ENCODE measurements at regions not wholly inside any gene's neighbourhood (a gene's known extent, or its start where the extent isn't known, plus 50 kb on each side); places are given as distances from the start of the nearest gene placed in this dataset.

DNA sequence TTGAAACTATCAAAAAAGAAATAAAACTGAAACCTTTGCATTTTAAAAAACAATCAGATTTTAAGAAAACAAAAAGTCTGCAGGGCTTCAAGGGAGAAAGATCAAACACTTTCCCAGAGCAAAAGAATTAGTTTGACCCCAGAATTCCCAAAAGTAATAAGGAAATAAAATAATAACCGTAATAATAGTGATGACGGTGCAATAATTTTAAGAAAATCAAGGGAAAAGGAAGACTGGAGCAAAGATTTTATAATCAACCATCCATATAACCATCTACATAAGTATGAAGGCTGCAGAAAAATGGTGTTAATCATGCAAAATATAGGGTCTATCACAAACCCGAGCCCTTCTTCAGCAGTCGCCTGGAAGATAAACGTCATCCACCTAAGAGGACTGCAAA, 634.8 kb downstream of the GALR1 start:
- no peak for DNase-seq
- intact Hi-C loops (cut with DNase I) = no loop called here

DNA sequence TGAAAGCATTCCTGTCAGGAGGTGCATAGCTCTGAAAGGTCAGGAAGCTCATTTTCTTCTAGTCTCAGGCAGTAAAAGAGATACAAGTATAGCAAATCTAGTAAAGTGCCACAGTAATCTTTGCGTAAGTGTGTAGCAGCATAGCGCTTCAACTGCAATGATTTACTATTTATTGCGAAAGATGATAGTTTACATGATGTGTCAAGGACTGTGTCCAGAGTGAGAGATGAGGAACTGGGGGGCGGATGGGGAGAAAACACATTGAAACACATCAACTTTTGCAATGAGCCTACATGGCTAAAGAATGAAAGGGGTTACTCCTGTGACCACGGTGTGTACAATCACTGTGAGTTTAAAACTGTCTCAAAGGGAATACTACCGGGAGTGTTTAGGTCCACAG, 644.4 kb downstream of the GALR1 start:
- no peak for DNase-seq
- intact Hi-C loops (cut with DNase I) = no loop called here

DNA sequence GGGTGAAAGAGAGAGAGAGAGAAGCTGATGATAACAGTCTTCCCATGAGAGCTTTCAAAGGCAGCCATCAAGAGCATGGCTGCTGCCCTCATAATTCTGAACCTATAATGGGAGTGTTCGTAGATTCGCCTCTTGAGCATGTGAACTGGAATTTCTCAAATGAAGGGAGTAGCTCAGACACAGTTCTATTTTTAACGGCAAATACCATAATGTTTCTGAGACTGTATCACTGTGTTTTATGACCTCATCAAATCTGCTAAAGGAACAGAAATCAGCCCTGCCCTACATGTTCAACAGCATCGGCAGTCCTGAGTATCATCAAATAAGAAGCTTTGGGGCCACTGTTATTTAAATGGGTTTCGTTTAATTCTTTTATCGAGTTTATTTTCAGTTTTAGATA, 645.6 kb downstream of the GALR1 start:
- no peak for DNase-seq
- intact Hi-C loops (cut with DNase I) = no loop called here

DNA sequence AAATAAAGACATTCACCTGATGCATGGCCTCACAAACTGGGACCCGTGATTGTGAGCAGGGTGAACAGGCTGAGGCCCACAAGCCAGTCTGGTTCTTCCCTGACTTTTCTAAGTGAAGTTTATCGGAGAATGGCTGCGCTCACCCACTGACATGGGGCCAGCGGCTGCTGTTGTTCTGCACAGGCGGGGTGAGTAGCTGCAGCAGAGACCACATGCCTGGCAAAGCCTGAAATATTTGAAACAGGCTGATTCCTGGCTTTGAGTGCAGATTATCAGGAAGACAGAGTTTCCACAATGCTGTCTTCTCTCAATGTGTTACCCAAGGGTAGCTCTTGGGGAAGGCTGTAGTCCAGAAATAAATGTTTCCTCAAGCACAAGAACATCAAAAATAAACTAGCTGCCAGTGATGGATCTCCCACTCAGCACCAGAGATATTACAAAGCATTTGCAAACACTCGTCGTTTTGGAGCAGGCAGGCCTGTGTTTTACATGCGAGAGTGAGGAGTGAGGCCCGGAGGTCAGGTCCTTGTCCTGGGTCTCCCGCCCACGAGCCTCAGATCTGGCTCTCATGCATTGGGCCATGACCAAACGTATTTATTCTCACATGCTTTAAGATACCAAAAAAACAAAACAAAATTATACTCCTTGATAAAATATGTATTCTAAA, 647.1 kb downstream of the GALR1 start:
- intact Hi-C loops (cut with DNase I) = no loop called here
- no peak for DNase-seq

DNA sequence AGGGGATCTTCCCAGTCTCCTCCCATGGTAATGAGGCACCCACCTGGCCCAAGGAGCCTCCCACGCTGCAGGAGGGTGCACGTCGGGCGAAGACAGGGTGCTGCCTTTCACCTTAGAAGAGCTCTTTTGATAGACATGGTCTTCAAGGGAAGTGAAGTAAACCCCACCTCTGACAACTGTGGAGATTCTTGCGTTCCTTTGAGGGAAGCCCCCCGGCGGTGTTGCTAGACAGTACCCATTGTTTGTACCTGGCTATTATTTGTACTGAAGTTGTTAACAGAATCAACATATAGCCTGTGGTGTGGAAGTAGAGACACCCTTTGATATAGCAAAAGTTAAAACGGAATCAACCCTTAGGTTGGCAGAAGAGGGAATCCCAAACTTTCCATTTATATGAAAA, 648.0 kb downstream of the GALR1 start:
- intact Hi-C loops (cut with DNase I) = no loop called here
- DNase-seq = no peak

DNA sequence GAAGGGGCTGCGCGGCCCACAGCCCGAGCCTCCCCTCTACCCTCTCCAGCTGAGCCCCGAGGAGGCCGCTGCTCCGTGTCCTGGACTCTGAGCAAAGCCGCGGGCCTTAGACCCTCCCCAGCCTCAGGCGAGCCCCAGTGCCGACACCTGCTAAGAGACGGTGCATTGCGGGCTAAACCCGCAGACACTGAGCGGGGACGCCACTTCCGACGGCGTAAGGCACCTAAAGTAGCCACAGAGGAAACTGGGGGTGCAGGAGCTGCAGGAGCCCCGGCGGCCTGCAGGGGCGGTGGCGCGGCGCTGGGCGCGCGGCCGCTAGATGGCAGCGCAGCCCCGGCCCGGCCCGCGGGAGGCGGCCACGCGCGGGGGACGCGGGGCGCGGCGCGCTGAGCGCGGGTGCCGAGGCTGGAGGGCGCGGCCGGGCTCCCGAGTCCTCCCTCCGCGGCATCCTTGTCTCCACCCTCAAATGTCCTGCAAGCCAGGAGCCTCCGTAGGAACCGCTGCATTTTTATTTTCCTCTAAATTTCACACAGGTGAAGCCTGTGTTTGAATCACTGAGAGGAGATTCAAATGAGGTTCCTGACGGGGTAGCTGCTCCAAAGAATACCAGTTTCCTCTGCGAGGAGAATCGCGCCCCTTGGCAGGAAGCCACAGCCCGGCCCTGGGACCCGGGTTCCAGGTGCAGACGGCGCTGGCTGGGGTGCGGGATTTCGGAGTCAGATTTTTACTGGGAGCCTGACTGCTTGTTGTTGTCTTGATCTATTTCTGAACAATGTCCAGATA, 650.5 kb downstream of the GALR1 start:
- peak in 6 of 10 donors; percentile 26 to 91 (median 64) for DNase-seq
- intact Hi-C loops (cut with DNase I) = no loop called here

DNA sequence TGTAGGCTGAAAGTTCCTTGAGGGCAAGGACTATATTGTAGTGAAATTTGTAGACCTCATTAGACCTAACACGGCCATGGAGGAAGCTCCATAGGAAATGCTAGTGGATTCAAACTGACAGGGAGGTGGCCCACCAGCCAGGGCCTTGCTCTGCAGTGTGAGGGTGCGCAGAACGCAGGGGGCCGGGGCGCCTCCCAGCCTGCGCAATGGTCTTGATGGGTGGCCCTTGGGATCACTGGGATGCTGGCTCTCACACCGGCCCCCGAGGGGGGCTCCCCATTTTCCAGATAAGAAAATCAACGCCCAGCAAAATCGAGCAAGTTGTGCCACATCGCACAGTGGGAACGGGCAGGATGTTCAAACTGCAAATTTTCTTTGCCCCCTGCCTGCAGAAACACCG, 655.4 kb downstream of the GALR1 start:
- intact Hi-C loops (cut with DNase I) = no loop called here
- no peak for DNase-seq

DNA sequence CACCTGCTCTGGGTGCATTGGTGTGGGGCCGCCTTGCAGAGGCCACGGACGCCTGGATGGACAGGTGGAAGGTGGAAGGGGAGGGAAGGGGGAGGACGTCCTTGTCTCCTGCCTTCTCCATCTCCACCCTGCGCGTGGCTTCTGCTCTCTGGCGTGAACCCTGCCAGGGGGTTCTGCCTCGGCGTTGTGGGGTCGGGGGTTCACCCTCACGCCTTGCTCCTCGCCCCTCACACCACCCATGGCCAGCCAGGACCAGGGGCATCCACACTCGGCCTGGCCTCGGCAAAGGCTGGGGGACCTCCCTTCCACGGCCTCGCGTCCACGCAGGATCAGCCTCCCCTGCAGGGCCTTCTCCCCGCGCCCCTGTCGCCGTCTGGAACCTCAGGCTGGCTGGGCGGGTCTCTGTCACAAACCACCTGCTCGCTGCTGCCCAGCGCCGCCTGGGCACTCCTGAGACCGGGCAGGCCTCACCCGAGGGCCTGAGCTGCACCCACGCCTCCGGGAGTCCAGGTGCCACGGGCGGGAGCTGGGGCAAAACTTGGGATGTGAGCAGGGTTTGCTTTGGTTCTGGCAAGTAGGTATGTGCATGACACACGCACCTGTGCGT, 655.9 kb downstream of the GALR1 start:
- DNase-seq = peak in 2 of 10 donors; percentile 77 to 81
- intact Hi-C loops (cut with DNase I) = no loop called here

DNA sequence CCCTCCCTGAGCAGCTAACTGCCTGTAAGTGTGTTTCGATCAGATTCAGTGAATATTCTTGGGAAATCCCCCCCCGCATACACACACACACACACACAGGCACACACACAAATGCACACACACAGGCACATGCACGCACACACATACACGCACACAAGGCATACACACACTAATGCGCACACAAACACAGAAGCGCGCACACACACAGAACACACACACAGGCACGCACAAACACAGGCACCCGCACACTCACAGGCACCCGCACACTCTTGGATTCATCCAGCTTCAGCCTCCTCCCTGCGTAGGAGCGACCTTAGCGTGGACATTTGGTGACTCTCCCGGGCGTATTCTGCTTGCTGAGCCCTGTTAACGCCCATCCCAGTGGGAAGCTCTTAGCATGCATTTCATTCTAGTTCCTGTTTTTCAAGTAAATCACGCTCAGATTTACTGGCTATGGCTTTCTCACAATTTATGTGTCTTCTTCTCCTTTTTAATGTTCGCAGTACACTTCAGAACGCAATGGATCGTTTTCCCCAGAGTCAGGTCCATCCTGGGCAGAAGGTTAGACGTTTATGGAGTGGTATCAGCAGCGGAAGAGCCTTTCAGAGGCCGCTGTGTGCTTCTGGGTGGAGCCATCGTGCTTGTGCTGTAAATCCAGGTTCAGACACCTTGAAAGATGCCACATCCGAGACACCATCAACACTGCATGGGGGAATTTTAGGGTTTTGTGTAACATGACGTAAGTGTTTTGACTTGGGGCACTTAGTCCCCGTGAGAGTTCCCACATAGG, 656.6 kb downstream of the GALR1 start:
- no peak for DNase-seq
- intact Hi-C loops (cut with DNase I) = no loop called here

DNA sequence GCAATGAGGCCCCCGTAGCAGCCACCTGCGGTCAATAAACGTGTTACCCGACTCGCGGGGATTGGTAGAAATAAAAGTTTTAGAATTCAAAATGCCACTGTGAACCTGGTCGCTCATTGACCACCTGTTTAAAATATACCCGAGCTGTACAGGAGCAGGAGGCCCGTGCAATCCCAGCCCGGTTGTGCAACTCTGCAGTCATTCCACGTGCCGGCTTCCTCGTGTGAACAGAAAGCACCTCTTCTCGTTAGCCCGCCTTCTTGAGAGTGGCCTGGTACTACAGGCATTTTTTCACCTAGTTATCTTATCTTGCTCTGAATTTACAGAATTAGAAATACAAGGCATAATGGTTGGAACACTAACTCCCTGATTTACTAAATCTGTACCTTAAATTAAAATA, 660.7 kb downstream of the GALR1 start:
- intact Hi-C loops (cut with DNase I) = no loop called here
- DNase-seq = peak in 1 of 10 donors; percentile 41

DNA sequence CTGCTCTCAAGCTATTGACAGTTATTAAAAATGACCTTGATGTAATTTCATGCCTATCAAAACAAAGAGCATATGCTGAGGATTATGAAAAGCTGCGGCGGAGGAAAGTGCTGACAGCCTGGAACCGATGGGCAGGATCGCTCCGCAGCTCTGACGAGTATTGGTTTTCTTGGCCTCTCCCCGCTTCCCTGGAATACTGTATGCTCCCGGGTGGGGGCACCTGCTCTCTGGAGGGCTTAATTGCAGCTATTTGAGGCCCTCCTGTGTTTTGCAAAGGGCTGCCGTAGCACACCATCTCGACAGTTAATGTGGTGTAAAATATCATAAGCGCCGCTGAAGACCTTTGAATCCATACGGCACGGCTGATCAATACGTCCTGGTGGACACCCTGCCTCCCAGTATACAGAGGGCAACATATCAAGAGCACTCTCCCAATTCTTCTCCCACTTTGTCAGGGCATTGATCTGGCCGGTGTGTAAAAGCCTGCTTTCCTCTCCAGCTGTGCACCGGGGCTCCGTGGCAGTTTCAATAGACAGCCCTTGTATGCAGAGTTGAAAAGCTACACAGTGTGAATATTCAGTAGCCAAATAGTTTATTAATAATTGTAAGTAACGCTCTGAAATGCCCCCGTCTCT, 662.4 kb downstream of the GALR1 start:
- DNase-seq = peak in 1 of 10 donors; percentile 30
- intact Hi-C loops (cut with DNase I) = no loop called here

DNA sequence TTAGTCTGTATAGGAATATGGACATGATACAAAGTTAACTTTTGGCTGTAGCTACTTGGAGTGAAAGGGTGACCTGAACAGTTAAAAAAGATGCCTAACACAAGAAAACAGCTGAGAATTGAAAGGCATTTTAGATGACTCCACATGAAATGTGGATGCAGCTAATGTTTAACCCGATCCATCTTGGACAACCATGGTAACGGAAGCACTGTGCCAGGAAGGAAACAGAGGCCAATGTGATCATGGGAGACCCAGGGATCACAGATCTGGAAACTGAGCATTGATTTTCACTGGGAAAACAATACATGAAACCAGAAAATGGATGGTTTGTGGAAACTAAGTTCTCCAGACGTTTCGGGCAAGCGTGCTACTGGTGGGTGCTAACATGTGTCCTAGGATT, 669.1 kb downstream of the GALR1 start:
- no peak for DNase-seq
- intact Hi-C loops (cut with DNase I) = no loop called here

DNA sequence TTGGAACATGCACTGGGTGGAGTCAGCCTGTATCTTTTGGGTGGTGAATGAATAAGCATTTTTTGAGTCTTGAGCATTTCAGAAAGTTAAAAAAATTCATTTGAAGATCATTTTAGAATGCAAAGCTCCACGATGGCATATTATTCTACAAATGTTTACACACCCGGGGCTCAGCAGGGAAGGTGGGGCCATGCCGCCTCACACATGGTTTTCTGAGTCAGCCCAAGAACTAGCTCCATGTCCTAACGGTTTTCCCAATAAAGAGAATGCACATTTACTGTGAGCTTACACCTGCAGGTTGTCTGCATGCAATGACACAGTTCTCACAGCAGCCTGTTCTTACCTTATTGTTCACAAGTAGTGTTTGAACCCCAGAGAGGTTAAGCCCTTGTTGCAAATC, 670.3 kb downstream of the GALR1 start:
- DNase-seq = no peak
- intact Hi-C loops (cut with DNase I) = no loop called here

DNA sequence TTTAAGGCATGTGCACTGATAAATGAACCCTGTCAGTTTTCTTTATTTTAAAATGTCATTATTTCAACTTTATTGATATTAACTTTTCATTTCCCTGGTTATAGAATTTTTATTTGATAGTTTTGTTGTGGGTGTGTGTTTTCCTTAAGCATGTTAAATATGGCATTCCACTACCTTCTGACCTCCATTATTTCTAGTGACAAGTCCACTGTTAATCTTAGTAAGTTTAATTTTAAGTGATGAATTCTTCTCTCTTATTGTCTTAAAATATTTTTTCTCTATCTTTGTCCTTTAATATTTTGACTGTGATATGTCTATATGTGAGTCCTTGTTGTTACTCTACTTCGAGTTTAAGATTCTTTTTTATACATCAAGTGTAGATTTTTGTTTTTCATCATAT, 685.7 kb downstream of the GALR1 start:
- no peak for DNase-seq
- intact Hi-C loops (cut with DNase I) = no loop called here

DNA sequence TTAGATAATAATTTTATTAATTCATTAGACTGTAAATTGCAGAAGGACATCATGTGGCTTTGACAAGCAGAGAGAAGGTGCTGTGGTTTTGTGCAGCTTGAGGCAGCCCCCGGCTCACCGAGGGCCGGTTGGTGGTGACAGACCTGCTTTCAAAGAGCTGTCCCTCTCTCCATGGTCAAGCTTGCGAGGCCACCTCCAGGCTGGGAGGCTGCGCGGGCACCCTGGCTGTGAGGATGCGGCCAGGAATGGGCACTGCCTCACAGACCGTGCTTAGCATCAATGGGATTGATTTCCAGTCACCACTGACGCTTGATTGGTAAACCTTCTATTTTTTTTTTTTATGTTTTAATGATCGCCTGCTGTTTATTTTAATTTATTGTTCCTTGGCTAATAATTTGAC, 690.9 kb downstream of the GALR1 start:
- intact Hi-C loops (cut with DNase I) = no loop called here

DNA sequence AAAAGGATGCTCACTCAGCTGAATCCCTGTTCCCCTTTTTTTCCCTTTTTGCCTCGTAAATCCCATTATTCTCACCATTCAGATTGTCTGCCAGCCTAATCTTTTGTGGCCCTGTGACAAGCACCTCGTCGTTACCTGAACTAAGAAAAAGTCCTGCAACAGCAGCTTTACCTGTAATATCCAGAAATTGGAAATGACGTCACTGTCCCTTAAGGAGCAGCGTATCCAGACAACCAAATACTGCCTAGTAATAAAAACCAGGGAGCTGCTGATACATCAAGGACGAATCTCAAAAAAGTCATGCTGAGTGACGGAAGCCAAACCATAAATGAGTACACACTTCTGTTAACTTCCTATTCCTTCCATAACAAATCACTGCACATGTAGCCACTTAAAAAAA, 694.9 kb downstream of the GALR1 start:
- DNase-seq = no peak
- intact Hi-C loops (cut with DNase I) = no loop called here

More for the DNA sequence above, 690.9 kb downstream of the GALR1 start:
- no peak for DNase-seq

DNA sequence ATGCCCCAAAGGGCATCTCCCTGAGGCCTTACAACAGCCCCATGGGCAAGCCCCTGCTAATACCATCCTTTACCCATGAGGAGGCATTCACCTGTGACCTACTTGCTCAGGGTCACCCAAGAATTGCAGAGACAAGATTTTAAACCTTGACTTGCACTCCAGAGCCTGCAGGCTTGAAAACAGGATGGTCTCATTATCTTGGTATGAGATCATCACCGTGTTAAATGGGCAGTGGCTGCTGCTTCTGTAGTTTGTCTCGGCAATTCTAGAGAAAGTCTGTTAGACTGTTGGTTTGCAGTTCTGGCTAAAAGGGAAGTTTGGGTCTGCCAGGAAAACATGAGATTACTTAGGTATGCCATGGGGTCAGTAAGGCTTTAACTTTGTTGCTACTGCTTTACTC, 698.9 kb downstream of the GALR1 start:
- no peak for DNase-seq
- intact Hi-C loops (cut with DNase I) = no loop called here

DNA sequence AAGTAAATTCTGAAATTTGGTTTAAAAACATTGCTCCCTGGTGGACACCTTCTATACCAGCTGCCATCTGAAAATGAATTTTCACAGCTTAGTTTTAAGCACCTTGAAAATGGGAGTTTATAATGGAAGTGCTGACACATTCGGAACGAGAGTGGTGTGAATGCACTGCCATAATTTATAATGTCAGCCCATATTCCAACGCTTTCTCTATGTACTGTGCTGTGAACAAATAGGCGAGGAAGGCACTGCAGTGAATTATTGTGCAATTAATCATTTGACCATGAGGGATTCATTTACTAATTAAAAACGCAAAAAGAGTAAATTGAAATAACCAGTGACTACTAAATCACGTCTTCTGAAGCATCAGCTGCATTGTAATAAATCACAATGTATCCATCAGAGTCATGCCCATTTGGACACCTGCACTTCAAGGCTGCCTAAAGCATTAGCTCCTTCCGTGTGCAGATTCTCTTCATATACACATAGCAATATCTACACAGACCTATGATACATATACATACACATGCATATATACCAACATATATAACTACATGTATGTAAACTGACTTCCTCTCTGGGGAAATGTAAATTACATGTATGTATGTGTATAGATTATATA, 699.8 kb downstream of the GALR1 start:
- intact Hi-C loops (cut with DNase I) = no loop called here
- DNase-seq = no peak

DNA sequence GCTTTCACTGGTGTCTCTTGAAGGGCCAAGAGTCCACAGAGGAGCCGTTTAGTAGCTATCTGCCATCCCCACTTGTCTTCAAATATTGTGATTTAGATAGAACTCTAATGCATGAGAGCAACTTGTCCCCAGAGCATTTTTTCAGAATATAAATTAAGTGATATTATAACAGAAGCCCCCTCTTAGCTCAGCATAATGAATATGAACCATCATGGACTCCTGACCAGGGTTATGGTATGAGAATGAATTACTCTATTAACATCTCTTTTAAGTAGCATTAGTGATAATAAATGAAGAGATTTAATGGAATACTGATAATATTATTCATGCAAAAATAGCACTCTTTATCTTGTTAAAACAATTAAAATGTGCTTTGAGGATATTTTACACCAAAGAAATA, 709.6 kb downstream of the GALR1 start:
- no peak for DNase-seq
- intact Hi-C loops (cut with DNase I) = no loop called here

DNA sequence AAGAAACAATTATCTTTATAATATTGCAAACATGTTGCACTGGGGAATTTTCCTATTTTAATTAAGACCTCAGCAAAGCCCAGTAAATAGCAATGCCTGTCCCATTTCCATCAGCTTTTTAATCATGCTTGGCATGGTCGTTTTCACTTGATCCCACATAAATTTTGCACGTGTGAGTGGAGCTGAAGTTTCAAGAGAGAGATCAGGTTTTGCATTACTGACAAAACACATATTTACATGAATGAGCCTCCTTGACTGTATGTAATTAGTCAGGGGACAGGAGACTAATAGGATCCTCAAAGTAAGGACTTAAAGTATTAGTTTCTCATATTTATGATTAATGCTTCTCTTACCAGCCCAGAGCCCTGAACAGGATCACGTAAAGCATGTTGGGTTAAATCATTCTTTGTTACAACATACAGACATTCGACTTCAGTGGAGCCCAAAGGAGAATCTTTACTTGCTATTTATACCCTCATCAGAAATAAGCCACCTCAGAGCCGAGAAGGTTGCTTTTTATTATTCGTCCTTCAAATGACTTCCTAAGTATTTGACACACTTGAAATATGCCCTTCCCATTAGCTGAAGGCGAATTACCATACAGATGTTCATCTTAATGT, 711.3 kb downstream of the GALR1 start:
- no peak for DNase-seq
- intact Hi-C loops (cut with DNase I) = no loop called here

All from posterior cingulate gyrus (tissue), 11 donors.